Activated CD8-positive, alpha-beta T cell treated with anti-CD3 and anti-CD28 coated beads, Interleukin-2, amount 10 ng/mL, durations not matched to agents 7 days and 5 days (primary cell): ENCODE measurements at regions not wholly inside any gene's neighbourhood (a gene's known extent, or its start where the extent isn't known, plus 50 kb on each side); places are given as distances from the start of the nearest gene placed in this dataset.
"Not testable (repeated sequence)": the region's sequence is repeated elsewhere in the genome, so short reads cannot be mapped to it uniquely, and the experiment has no call there.

Source experiments
- ATAC-seq: fragments of 150-1000 bp; cut with Tn5 transposase; one replicate; pipeline ENCODE4 v1.10.0; 2021; ENCODE audit warnings: moderate library complexity
- CTCF ChIA-PET: fragments of 350-600 bp; sonication (Branson Sonifier 250); formaldehyde crosslinking; loops from one replicate; lab custom pipeline; 2021; ENCODE audit warnings: antibody characterized with exemption; lab: Charles Lee
- POLR2A ChIA-PET: fragments of 350-600 bp; sonication (Branson Sonifier 250); formaldehyde crosslinking; loops from one replicate; lab custom pipeline; 2021; ENCODE audit warnings: antibody characterized with exemption; lab: Charles Lee
- DNase-seq: peaks from one replicate; pipeline ENCODE4 v3.0.0-alpha.2; 2020
- H3K27ac Mint-ChIP-seq: one replicate; pipeline ENCODE4 v1.8.0; 2021; ENCODE audit warnings: mild to moderate bottlenecking, mixed read lengths
- H3K27me3 Mint-ChIP-seq: one replicate; pipeline ENCODE4 v1.8.0; 2021; ENCODE audit warnings: low read depth, mixed read lengths
- H3K36me3 Mint-ChIP-seq: one replicate; pipeline ENCODE4 v1.8.0; 2021; ENCODE audit warnings: low read depth, mixed read lengths
- H3K4me1 Mint-ChIP-seq: one replicate; pipeline ENCODE4 v1.8.0; 2021; ENCODE audit warnings: low read depth, mixed read lengths
- H3K4me3 Mint-ChIP-seq: one replicate; pipeline ENCODE4 v1.8.0; 2021; ENCODE audit warnings: mild to moderate bottlenecking, mixed read lengths
- H3K9me3 Mint-ChIP-seq: one replicate; pipeline ENCODE4 v1.8.0; 2022; ENCODE audit warnings: mixed read lengths; ENCODE audit not compliant: insufficient read depth

- Mint-ChIP-seq H3K4me1 (no peaks in the 10 kb centered on the region), H3K9me3 (peaks cover 6% of the 10 kb centered on the region), H3K36me3 (no peaks in the 10 kb centered on the region), H3K27me3 (no peaks in the 10 kb centered on the region), H3K4me3 (no peak overlapping the region), H3K27ac (no peak overlapping the region)
- DNase-seq (no peak), ATAC-seq (no peak)
- ChIA-PET POLR2A (no interaction called here), CTCF (no interaction called here)
Measured at GRCh38 chr1:238772322-238772721, 614.0 kb upstream of the CHRM3 start.

- Mint-ChIP-seq H3K27me3 (no peaks in the 10 kb centered on the region), H3K9me3 (peaks cover 23% of the 10 kb centered on the region), H3K4me3 (no peak overlapping the region), H3K36me3 (no peaks in the 10 kb centered on the region), H3K27ac (no peak overlapping the region), H3K4me1 (no peaks in the 10 kb centered on the region)
- ChIA-PET POLR2A (no interaction called here), CTCF (no interaction called here)
- no peak for DNase-seq
- no peak for ATAC-seq
Measured at GRCh38 chr1:238767321-238767720, 619.0 kb upstream of the CHRM3 start.

GRCh38 chr1:238764779-238765178 lies 621.6 kb upstream of the CHRM3 start:
- no peaks in the 10 kb centered on the region for H3K36me3 Mint-ChIP-seq
- no peaks in the 10 kb centered on the region for H3K27me3 Mint-ChIP-seq
- H3K9me3 Mint-ChIP-seq: peaks cover 34% of the 10 kb centered on the region
- CTCF ChIA-PET: no interaction called here
- no peak overlapping the region for H3K27ac Mint-ChIP-seq
- ATAC-seq: no peak
- POLR2A ChIA-PET: no interaction called here
- no peak for DNase-seq
- no peak overlapping the region for H3K4me3 Mint-ChIP-seq
- no peaks in the 10 kb centered on the region for H3K4me1 Mint-ChIP-seq

- H3K4me3 Mint-ChIP-seq: no peak overlapping the region
- POLR2A ChIA-PET: no interaction called here
- no peaks in the 10 kb centered on the region for H3K4me1 Mint-ChIP-seq
- no peak for ATAC-seq
- H3K27me3 Mint-ChIP-seq: no peaks in the 10 kb centered on the region
- peaks cover 36% of the 10 kb centered on the region for H3K9me3 Mint-ChIP-seq
- no peaks in the 10 kb centered on the region for H3K36me3 Mint-ChIP-seq
- CTCF ChIA-PET: no interaction called here
- no peak overlapping the region for H3K27ac Mint-ChIP-seq
- no peak for DNase-seq
Measured at GRCh38 chr1:238753252-238753651, 633.1 kb upstream of the CHRM3 start.

GRCh38 chr1:238752327-238752726 lies 634.0 kb upstream of the CHRM3 start:
- no peak for ATAC-seq

GRCh38 chr1:238745069-238745468 lies 641.3 kb upstream of the CHRM3 start:
- no peaks in the 10 kb centered on the region for H3K27me3 Mint-ChIP-seq
- peaks cover 12% of the 10 kb centered on the region for H3K9me3 Mint-ChIP-seq
- DNase-seq (no peak), ATAC-seq (no peak)
- POLR2A ChIA-PET: no interaction called here
- H3K27ac Mint-ChIP-seq: no peak overlapping the region
- H3K4me3 Mint-ChIP-seq: no peak overlapping the region
- no peaks in the 10 kb centered on the region for H3K4me1 Mint-ChIP-seq
- no peaks in the 10 kb centered on the region for H3K36me3 Mint-ChIP-seq
- CTCF ChIA-PET: no interaction called here

More at GRCh38 chr1:238752327-238752726, 634.0 kb upstream of the CHRM3 start:
- no peak for DNase-seq
- POLR2A ChIA-PET: no interaction called here
- Mint-ChIP-seq H3K9me3 (peaks cover 30% of the 10 kb centered on the region), H3K27me3 (no peaks in the 10 kb centered on the region), H3K36me3 (no peaks in the 10 kb centered on the region), H3K4me3 (no peak overlapping the region), H3K4me1 (no peaks in the 10 kb centered on the region), H3K27ac (no peak overlapping the region)
- CTCF ChIA-PET: no interaction called here

GRCh38 chr1:238738892-238739291 lies 647.5 kb upstream of the CHRM3 start:
- Mint-ChIP-seq H3K4me3 (no peak overlapping the region), H3K36me3 (no peaks in the 10 kb centered on the region), H3K27me3 (no peaks in the 10 kb centered on the region), H3K27ac (no peak overlapping the region), H3K4me1 (no peaks in the 10 kb centered on the region), H3K9me3 (peaks cover 12% of the 10 kb centered on the region)
- ATAC-seq: no peak
- DNase-seq: no peak
- POLR2A ChIA-PET: no interaction called here
- CTCF ChIA-PET: no interaction called here

GRCh38 chr1:238727670-238728069 lies 658.7 kb upstream of the CHRM3 start:
- Mint-ChIP-seq H3K9me3 (peaks cover 10% of the 10 kb centered on the region), H3K4me1 (no peaks in the 10 kb centered on the region), H3K4me3 (no peak overlapping the region), H3K27me3 (no peaks in the 10 kb centered on the region), H3K27ac (no peak overlapping the region), H3K36me3 (no peaks in the 10 kb centered on the region)
- ChIA-PET POLR2A (no interaction called here), CTCF (no interaction called here)
- ATAC-seq: no peak
- DNase-seq: no peak

GRCh38 chr1:238722812-238723211 lies 663.6 kb upstream of the CHRM3 start:
- H3K27me3 Mint-ChIP-seq: no peaks in the 10 kb centered on the region
- no peak for DNase-seq
- H3K9me3 Mint-ChIP-seq: peaks cover 15% of the 10 kb centered on the region
- ChIA-PET CTCF (no interaction called here), POLR2A (no interaction called here)
- ATAC-seq: no peak
- no peak overlapping the region for H3K4me3 Mint-ChIP-seq
- H3K4me1 Mint-ChIP-seq: no peaks in the 10 kb centered on the region
- no peak overlapping the region for H3K27ac Mint-ChIP-seq
- H3K36me3 Mint-ChIP-seq: no peaks in the 10 kb centered on the region

- POLR2A ChIA-PET: no interaction called here
- Mint-ChIP-seq H3K36me3 (no peaks in the 10 kb centered on the region), H3K27ac (no peak overlapping the region), H3K27me3 (no peaks in the 10 kb centered on the region), H3K9me3 (peaks cover 9% of the 10 kb centered on the region), H3K4me3 (no peak overlapping the region), H3K4me1 (no peaks in the 10 kb centered on the region)
- DNase-seq: no peak
- CTCF ChIA-PET: no interaction called here
- ATAC-seq: no peak
Measured at GRCh38 chr1:238710697-238711096, 675.7 kb upstream of the CHRM3 start.

GRCh38 chr1:238701024-238701423 lies 685.3 kb upstream of the CHRM3 start:
- Mint-ChIP-seq H3K27ac (no peak overlapping the region), H3K4me1 (no peaks in the 10 kb centered on the region), H3K36me3 (no peaks in the 10 kb centered on the region), H3K9me3 (peaks cover 10% of the 10 kb centered on the region), H3K27me3 (no peaks in the 10 kb centered on the region), H3K4me3 (no peak overlapping the region)
- ATAC-seq: no peak
- DNase-seq: no peak
- CTCF ChIA-PET: no interaction called here
- POLR2A ChIA-PET: no interaction called here

GRCh38 chr1:238690415-238690814 lies 696.0 kb upstream of the CHRM3 start:
- ChIA-PET CTCF (no interaction called here), POLR2A (no interaction called here)
- Mint-ChIP-seq H3K36me3 (no peaks in the 10 kb centered on the region), H3K27ac (no peak overlapping the region), H3K4me3 (no peak overlapping the region), H3K27me3 (no peaks in the 10 kb centered on the region), H3K9me3 (peaks cover 31% of the 10 kb centered on the region), H3K4me1 (no peaks in the 10 kb centered on the region)
- DNase-seq (no peak), ATAC-seq (no peak)

- peaks cover 12% of the 10 kb centered on the region for H3K9me3 Mint-ChIP-seq
- H3K36me3 Mint-ChIP-seq, CTCF ChIA-PET, H3K27me3 Mint-ChIP-seq, H3K27ac Mint-ChIP-seq, H3K4me3 Mint-ChIP-seq, ATAC-seq, DNase-seq, H3K4me1 Mint-ChIP-seq, POLR2A ChIA-PET: not testable (repeated sequence)
Measured at GRCh38 chr1:238684576-238684975, 701.8 kb upstream of the CHRM3 start.
